ENCODE measurements at regions not wholly inside any gene's neighbourhood (a gene's known extent, or its start where the extent isn't known, plus 50 kb on each side); places are given as distances from the start of the nearest gene placed in this dataset.

- no peak for TF ChIP-seq CTCF (IDR thresholded peaks at IDR 0.05; ENCODE audit: extremely low read depth, insufficient read depth, missing control alignments)
- in situ Hi-C loops (cut with MboI; ENCODE audit: low pct_unique_long_range_greater_than_20kb, low sequenced_read_pairs, unreplicated experiment), result no loop called here
Measured at GRCh38 chr10:33493497-33493896, 159.0 kb upstream of the NRP1 start.

GRCh38 chr10:33492701-33493345, 158.4 kb upstream of the NRP1 start:
- no peak for DNase-seq (ENCODE audit: low spot score)
- TF ChIP-seq CTCF (IDR thresholded peaks at IDR 0.05; ENCODE audit: extremely low read depth, insufficient read depth, missing control alignments), result no peak
- in situ Hi-C loops (cut with MboI; ENCODE audit: low pct_unique_long_range_greater_than_20kb, low sequenced_read_pairs, unreplicated experiment), result no loop called here

More at GRCh38 chr10:33493497-33493896, 159.0 kb upstream of the NRP1 start:
- no peak for DNase-seq (ENCODE audit: low spot score)

- no peak for DNase-seq (ENCODE audit: low spot score)
- TF ChIP-seq CTCF (IDR thresholded peaks at IDR 0.05; ENCODE audit: extremely low read depth, insufficient read depth, missing control alignments), result no peak
- in situ Hi-C loops (cut with MboI; ENCODE audit: low pct_unique_long_range_greater_than_20kb, low sequenced_read_pairs, unreplicated experiment), result no loop called here
Measured at GRCh38 chr10:33489501-33490176, 155.2 kb upstream of the NRP1 start.

- in situ Hi-C loops (cut with MboI; ENCODE audit: low pct_unique_long_range_greater_than_20kb, low sequenced_read_pairs, unreplicated experiment), result no loop called here
- DNase-seq (ENCODE audit: low spot score), result no peak
- TF ChIP-seq CTCF (IDR thresholded peaks at IDR 0.05; ENCODE audit: extremely low read depth, insufficient read depth, missing control alignments), result no peak
Measured at GRCh38 chr10:33487014-33487776, 152.7 kb upstream of the NRP1 start.

GRCh38 chr10:33485276-33485675, 150.8 kb upstream of the NRP1 start:
- DNase-seq (ENCODE audit: low spot score), result no peak
- in situ Hi-C loops (cut with MboI; ENCODE audit: low pct_unique_long_range_greater_than_20kb, low sequenced_read_pairs, unreplicated experiment), result no loop called here
- no peak for TF ChIP-seq CTCF (IDR thresholded peaks at IDR 0.05; ENCODE audit: extremely low read depth, insufficient read depth, missing control alignments)

GRCh38 chr10:33484787-33485186, 150.3 kb upstream of the NRP1 start:
- in situ Hi-C loops (cut with MboI; ENCODE audit: low pct_unique_long_range_greater_than_20kb, low sequenced_read_pairs, unreplicated experiment), result no loop called here
- no peak for DNase-seq (ENCODE audit: low spot score)
- no peak for TF ChIP-seq CTCF (IDR thresholded peaks at IDR 0.05; ENCODE audit: extremely low read depth, insufficient read depth, missing control alignments)
